K562 (cell line): ENCODE measurements at regions not wholly inside any gene's neighbourhood (a gene's known extent, or its start where the extent isn't known, plus 50 kb on each side); places are given as distances from the start of the nearest gene placed in this dataset.

Source experiments
- ATAC-seq: fragments of 200-7000 bp; cut with Tn5 transposase; 3 replicates; pipeline ENCODE4 v1.9.1; 2020; ENCODE audit warnings: moderate library complexity
- BruUV-seq: library from RNA; stranded (reverse); fragments of 400-500 nt; replicated peaks from 2 replicates; lab custom pipeline; 2021; lab: Mats Ljungman, UMichigan
- CTCF ChIA-PET: fragments of 300-600 bp; formaldehyde crosslinking; extraction: SDS; loops from one replicate; lab custom pipeline; 2021; ENCODE audit warnings: low intra/inter-chr PET ratio; lab: Yijun Ruan, JAX
- POLR2A ChIA-PET: fragments of 300-600, 350-650 bp; sonication (Branson Sonifier 250); formaldehyde crosslinking; extraction: SDS; loops from one replicate; lab custom pipeline; 2021; ENCODE audit warnings: antibody characterized with exemption, inconsistent platforms; lab: Yijun Ruan, JAX
- DNase-seq, 4 experiments: peaks; one replicate each; pipeline versions ENCODE4 v3.0.0 to v3.0.0-alpha.2; 2011 to 2018; ENCODE audit warnings: low spot score in 3 of 4, mixed read lengths in 3 of 4; ENCODE audit errors: extremely low read depth in 1 of 4
- FAIRE-seq: peaks from 2 replicates; lab custom pipeline; 2011; peaks lifted over from hg19 to GRCh38; lab: Jason Lieb, UNC
- H2AFZ ChIP-seq: 2 replicates; pipeline ENCODE4 v1.6.0; 2011; ENCODE audit warnings: low read depth, low read length, control low read depth, inconsistent platforms
- H3K27ac ChIP-seq: fragments of 200-600 bp; 3 replicates; pipeline ENCODE4 v1.8.0; 2011; ENCODE audit warnings: low read depth, mild to moderate bottlenecking, control low read depth, inconsistent platforms, low read length, moderate library complexity, mixed read lengths; ENCODE audit errors: extremely low read depth
- H3K27me3 ChIP-seq, 2 experiments: fragments of 300-600 bp in 1 of 2; 2 replicates in 1 of 2; 3 replicates in 1 of 2; pipeline versions ENCODE4 v1.6.0 to v1.8.0; 2011; ENCODE audit warnings: inconsistent platforms in 2 of 2, low read length in 2 of 2, mild to moderate bottlenecking in 1 of 2, mixed read lengths in 1 of 2, moderate library complexity in 1 of 2; ENCODE audit not compliant: control insufficient read depth in 2 of 2, insufficient read depth in 2 of 2
- H3K36me3 ChIP-seq: fragments of 300-600 bp; 3 replicates; pipeline ENCODE4 v1.8.0; 2011; ENCODE audit warnings: mild to moderate bottlenecking, low read length, inconsistent platforms; ENCODE audit not compliant: control insufficient read depth, insufficient read depth
- H3K4me1 ChIP-seq, 2 experiments: fragments of 200-600 bp in 1 of 2; replicated peaks in 1 of 2; 2 replicates in 1 of 2; 3 replicates in 1 of 2; pipeline versions ENCODE4 v1.5.1 to v1.8.0; 2011; ENCODE audit warnings: inconsistent platforms in 2 of 2, low read length in 2 of 2, mild to moderate bottlenecking in 1 of 2, mixed read lengths in 1 of 2, moderate library complexity in 1 of 2; ENCODE audit not compliant: control insufficient read depth in 2 of 2, insufficient read depth in 2 of 2
- H3K4me2 ChIP-seq: 2 replicates; pipeline ENCODE4 v1.6.1; 2011; ENCODE audit warnings: low read length, control low read depth, inconsistent platforms, mixed read lengths; ENCODE audit not compliant: insufficient read depth
- H3K4me3 ChIP-seq: fragments of 200-600 bp; sonication (generic), shearing (Covaris generic); 2 replicates; pipeline ENCODE4 v1.5.1; 2016; ENCODE audit warnings: control low read depth, inconsistent platforms
- H3K79me2 ChIP-seq: fragments of 200-600 bp; 3 replicates; pipeline ENCODE4 v1.8.0; 2011; ENCODE audit warnings: low read length, inconsistent platforms; ENCODE audit not compliant: control insufficient read depth, insufficient read depth
- H3K9ac ChIP-seq, 2 experiments: 2 replicates each; pipeline versions ENCODE4 v1.6.0 to v1.6.1; 2011; ENCODE audit warnings: low read depth in 2 of 2, low read length in 2 of 2, control low read depth in 1 of 2, inconsistent platforms in 1 of 2, mild to moderate bottlenecking in 1 of 2, mixed read lengths in 1 of 2; ENCODE audit not compliant: insufficient read depth in 1 of 2
- H3K9me1 ChIP-seq: one replicate; pipeline ENCODE4 v1.6.0; 2011; ENCODE audit warnings: inconsistent platforms, mild to moderate bottlenecking, low read length, moderate library complexity; ENCODE audit not compliant: control insufficient read depth, insufficient read depth
- H3K9me3 ChIP-seq: replicated peaks from 2 replicates; pipeline ENCODE4 v1.5.1; 2011; ENCODE audit warnings: low read depth, low read length, inconsistent platforms; ENCODE audit not compliant: control insufficient read depth, insufficient read depth
- H4K20me1 ChIP-seq: replicated peaks from 2 replicates; pipeline ENCODE4 v1.6.1; 2011; ENCODE audit warnings: low read length, inconsistent platforms, mixed read lengths; ENCODE audit not compliant: control insufficient read depth, insufficient read depth
- BCL6 ChIP-seq: fragments of 250-450 bp; sonication (Bioruptor Pico); IDR thresholded peaks from 2 replicates; pipeline ENCODE4 v1.4.0; 2020
- ELF1 ChIP-seq: fragments of 200-800 bp; sonication (Bioruptor generic); IDR thresholded peaks from 2 replicates; pipeline ENCODE4 v1.6.1; 2016; ENCODE audit warnings: missing genetic modification characterization, missing compliant biosample characterization
- ELF4 ChIP-seq: fragments of 450-650 bp; formaldehyde crosslinking; IDR thresholded peaks from 2 replicates; pipeline ENCODE4 v1.4.0; 2022; ENCODE audit warnings: missing genetic modification characterization
- FOS ChIP-seq: IDR thresholded peaks from 3 replicates; pipeline ENCODE4 v1.6.1; 2011; ENCODE audit not compliant: insufficient read length; ENCODE audit errors: extremely low read depth
- GATAD2B ChIP-seq: fragments of 450-650 bp; IDR thresholded peaks from 2 replicates; pipeline ENCODE4 v1.6.1; 2017; ENCODE audit warnings: mild to moderate bottlenecking, borderline replicate concordance
- HNRNPLL ChIP-seq: fragments of 200-400 bp; formaldehyde crosslinking; IDR thresholded peaks from 2 replicates; pipeline ENCODE4 v1.6.1; 2017; ENCODE audit warnings: low read length, low read depth, mild to moderate bottlenecking; ENCODE audit not compliant: poor library complexity, severe bottlenecking
- MAFF ChIP-seq: IDR thresholded peaks from 2 replicates; pipeline ENCODE4 v1.6.1; 2012; ENCODE audit warnings: low read length, improper control_type of control experiment
- MITF ChIP-seq: IDR thresholded peaks from 2 replicates; pipeline ENCODE4 v1.6.1; 2014; ENCODE audit warnings: antibody characterized with exemption
- NONO ChIP-seq, 2 experiments: fragments of 200-400 bp in 1 of 2; fragments of 450-650 bp in 1 of 2; formaldehyde crosslinking in 1 of 2; IDR thresholded peaks; 2 replicates each; pipeline ENCODE4 v1.6.1; 2017; ENCODE audit warnings: low read depth in 2 of 2, mild to moderate bottlenecking in 2 of 2, moderate library complexity in 2 of 2, low read length in 1 of 2
- POLR3A ChIP-seq: IDR thresholded peaks from 2 replicates; pipeline ENCODE4 v1.6.1; 2011; ENCODE audit warnings: borderline replicate concordance, mild to moderate bottlenecking, moderate library complexity; ENCODE audit not compliant: insufficient read length, insufficient read depth; ENCODE audit errors: extremely low read depth
- RUNX1 ChIP-seq: sonication (generic); IDR thresholded peaks from 2 replicates; pipeline ENCODE4 v1.6.1; 2016; ENCODE audit warnings: antibody characterized with exemption, low read depth
- SMAD2 ChIP-seq: fragments of 150-350 bp; IDR thresholded peaks from 2 replicates; pipeline ENCODE4 v1.6.1; 2014; ENCODE audit warnings: low read depth, mild to moderate bottlenecking, low read length
- TFAM ChIP-seq: fragments of 250-450 bp; sonication (Bioruptor Pico); conservative IDR thresholded peaks from 2 replicates; pipeline ENCODE4 v1.5.0; 2021; ENCODE audit warnings: mild to moderate bottlenecking, moderate library complexity
- ZFP30 ChIP-seq: fragments of 250-450 bp; sonication (Bioruptor Pico); IDR thresholded peaks from 2 replicates; pipeline ENCODE4 v1.8.0; 2022; ENCODE audit warnings: moderate library complexity, mild to moderate bottlenecking, inconsistent platforms, borderline replicate concordance
- ZNF644 ChIP-seq: fragments of 200-800 bp; sonication (Bioruptor generic); IDR thresholded peaks from 2 replicates; pipeline ENCODE4 v1.6.1; 2016; ENCODE audit warnings: low read depth, missing genetic modification characterization, missing compliant biosample characterization
- WGBS: fragments of 100-300 bp; shearing (Covaris generic); methylation state at CpG from one replicate; pipeline ENCODE4 v1.1.6; 2016; ENCODE audit warnings: low coverage, mixed read lengths; ENCODE audit not compliant: insufficient coverage; ENCODE audit errors: missing lambda C conversion rate; 5-methylcytosine and 5-hydroxymethylcytosine counted together
- in situ Hi-C: fragments of 300-500 bp; cut with MboI; formaldehyde crosslinking; loops from 4 replicates; pipeline ENCODE4 v1.15.0; 2018; ENCODE audit warnings: inconsistent platforms, mixed read lengths
- intact Hi-C: fragments of 100-400 bp; cut with micrococcal nuclease; formaldehyde crosslinking; loops from 2 replicates; pipeline ENCODE4 v1.14.2; 2022
- TF ChIP-seq, protein P1 (sequence below): sonication (generic); formaldehyde crosslinking; IDR thresholded peaks from 2 replicates; pipeline ENCODE4 v1.8.1; 2023; ENCODE audit warnings: mild to moderate bottlenecking, missing genetic modification reagents
- TF ChIP-seq, protein P2 (sequence below): sonication (generic); formaldehyde crosslinking; IDR thresholded peaks from 2 replicates; pipeline ENCODE4 v1.8.0; 2022; ENCODE audit warnings: mild to moderate bottlenecking, low read depth, missing genetic modification reagents
- TF ChIP-seq, protein P3 (sequence below): fragments of 250-450 bp; sonication (Bioruptor Pico); IDR thresholded peaks from 2 replicates; pipeline ENCODE4 v1.6.1; 2021; ENCODE audit warnings: mild to moderate bottlenecking

DNA sequence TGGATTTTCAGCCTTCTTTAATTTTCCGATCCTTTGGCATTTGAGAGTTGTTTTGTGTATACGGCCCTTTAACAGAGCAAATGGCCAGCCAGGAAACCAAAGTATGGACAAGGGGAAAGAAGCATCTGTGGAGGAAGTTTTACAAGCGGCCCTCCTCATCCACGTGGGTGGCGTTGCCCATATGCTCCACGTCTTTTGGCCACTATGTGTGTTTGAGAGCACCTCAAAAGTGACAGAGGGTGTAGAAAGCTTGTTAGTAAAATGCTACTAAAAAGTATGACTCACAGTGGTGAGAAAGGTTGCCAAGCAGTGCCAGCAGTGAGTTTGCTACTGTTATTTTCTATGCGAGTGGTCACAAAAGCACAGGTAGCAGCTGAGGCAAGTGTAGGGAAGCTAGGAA, 451.8 kb upstream of the NPAP1 start:
- no peaks in the 10 kb centered on the region for H4K20me1 ChIP-seq
- WGBS, result 0% methylated on average over 7 of the region's 7 CpGs
- FAIRE-seq, result no peak
- no peaks in the 10 kb centered on the region for H3K36me3 ChIP-seq
- no peak for DNase-seq
- H2AFZ ChIP-seq, result no peak overlapping the region
- no peak overlapping the region for H3K4me3 ChIP-seq
- no peak for ATAC-seq
- no peaks in the 10 kb centered on the region for H3K27me3 ChIP-seq
- in situ Hi-C loops (no loop called here), intact Hi-C loops (no loop called here)
- no peaks in the 10 kb centered on the region for H3K4me1 ChIP-seq
- H3K9me3 ChIP-seq, result no peaks in the 10 kb centered on the region
- ChIA-PET POLR2A (no interaction called here), CTCF (no interaction called here)
- no peak overlapping the region for H3K27ac ChIP-seq
- TF ChIP-seq BCL6 (CRISPR knock-in tag) (no peak), POLR3A (no peak), ZNF644 (no peak), SMAD2 (no peak), ELF4 (CRISPR knock-in tag) (no peak), ZFP30 (CRISPR knock-in tag) (no peak), GATAD2B (no peak), FOS (no peak), RUNX1 (no peak), NONO (IDR thresholded peaks at IDR 0.05; ENCODE audit: low read depth in 2 of 2, low read length in 1 of 2) (no peak), ELF1 (tag) (no peak), MITF (no peak), TFAM (CRISPR knock-in tag) (no peak), MAFF (no peak), HNRNPLL (no peak)
- TF ChIP-seq, protein P1, sequence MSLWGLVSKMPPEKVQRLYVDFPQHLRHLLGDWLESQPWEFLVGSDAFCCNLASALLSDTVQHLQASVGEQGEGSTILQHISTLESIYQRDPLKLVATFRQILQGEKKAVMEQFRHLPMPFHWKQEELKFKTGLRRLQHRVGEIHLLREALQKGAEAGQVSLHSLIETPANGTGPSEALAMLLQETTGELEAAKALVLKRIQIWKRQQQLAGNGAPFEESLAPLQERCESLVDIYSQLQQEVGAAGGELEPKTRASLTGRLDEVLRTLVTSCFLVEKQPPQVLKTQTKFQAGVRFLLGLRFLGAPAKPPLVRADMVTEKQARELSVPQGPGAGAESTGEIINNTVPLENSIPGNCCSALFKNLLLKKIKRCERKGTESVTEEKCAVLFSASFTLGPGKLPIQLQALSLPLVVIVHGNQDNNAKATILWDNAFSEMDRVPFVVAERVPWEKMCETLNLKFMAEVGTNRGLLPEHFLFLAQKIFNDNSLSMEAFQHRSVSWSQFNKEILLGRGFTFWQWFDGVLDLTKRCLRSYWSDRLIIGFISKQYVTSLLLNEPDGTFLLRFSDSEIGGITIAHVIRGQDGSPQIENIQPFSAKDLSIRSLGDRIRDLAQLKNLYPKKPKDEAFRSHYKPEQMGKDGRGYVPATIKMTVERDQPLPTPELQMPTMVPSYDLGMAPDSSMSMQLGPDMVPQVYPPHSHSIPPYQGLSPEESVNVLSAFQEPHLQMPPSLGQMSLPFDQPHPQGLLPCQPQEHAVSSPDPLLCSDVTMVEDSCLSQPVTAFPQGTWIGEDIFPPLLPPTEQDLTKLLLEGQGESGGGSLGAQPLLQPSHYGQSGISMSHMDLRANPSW (CRISPR knock-in tag), result no peak
- TF ChIP-seq, protein P2, sequence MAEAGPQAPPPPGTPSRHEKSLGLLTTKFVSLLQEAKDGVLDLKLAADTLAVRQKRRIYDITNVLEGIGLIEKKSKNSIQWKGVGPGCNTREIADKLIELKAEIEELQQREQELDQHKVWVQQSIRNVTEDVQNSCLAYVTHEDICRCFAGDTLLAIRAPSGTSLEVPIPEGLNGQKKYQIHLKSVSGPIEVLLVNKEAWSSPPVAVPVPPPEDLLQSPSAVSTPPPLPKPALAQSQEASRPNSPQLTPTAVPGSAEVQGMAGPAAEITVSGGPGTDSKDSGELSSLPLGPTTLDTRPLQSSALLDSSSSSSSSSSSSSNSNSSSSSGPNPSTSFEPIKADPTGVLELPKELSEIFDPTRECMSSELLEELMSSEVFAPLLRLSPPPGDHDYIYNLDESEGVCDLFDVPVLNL (CRISPR knock-in tag), result no peak
- TF ChIP-seq, protein P3, sequence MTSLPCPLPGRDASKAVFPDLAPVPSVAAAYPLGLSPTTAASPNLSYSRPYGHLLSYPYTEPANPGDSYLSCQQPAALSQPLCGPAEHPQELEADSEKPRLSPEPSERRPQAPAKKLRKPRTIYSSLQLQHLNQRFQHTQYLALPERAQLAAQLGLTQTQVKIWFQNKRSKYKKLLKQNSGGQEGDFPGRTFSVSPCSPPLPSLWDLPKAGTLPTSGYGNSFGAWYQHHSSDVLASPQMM, result no peak
- H3K9me1 ChIP-seq, result no peaks in the 10 kb centered on the region
- no TSS peak for BruUV-seq
- H3K9ac ChIP-seq, result no peak overlapping the region
- no peaks in the 10 kb centered on the region for H3K79me2 ChIP-seq
- no peak overlapping the region for H3K4me2 ChIP-seq
